ENCODE measurements at regions not wholly inside any gene's neighbourhood (a gene's known extent, or its start where the extent isn't known, plus 50 kb on each side); places are given as distances from the start of the nearest gene placed in this dataset.

DNA sequence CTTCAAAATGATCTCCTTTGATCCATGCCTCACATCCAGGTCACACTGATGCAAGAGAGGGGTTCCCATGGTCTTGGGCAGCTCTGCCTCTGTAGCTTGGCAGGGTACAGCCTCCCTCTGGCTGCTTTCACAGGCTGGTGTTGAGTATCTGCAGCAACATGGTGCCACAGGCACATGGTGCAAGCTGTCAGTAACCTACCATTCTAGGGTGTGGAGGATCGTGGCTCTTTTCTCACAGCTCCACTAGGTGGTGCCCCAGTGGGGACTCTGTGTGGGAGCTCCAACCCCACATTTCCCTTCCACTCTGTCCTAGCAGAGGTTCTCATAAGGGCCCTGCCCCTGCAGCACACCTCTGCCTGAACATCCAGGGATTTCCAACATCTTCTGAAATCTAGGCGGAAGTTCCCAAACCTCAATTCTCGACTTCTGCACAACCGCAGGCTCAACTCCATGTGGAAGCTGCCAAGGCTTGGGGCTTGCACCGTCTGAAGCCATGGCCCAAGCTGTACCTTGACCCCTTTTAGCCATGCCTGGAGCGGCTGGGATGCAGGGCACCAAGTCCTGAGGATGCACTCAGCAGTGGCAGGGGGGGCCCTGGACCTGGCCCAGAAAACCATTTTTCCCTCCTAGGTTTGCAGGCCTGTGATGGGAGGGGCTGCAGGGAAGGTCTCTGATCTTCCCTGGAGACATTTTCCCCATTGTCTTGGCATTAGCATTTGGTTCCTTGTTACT, 137.8 kb upstream of the NUDT6 start:
- TF ChIP-seq CTCF (IDR thresholded peaks at IDR 0.05; ENCODE audit: insufficient read depth, low read depth, low read length) (no peak), EZH2 (IDR thresholded peaks at IDR 0.05; ENCODE audit: insufficient read depth, low read length) (no peak)

Data from astrocyte (in vitro differentiated cells and primary cell).